HG02943 (cell line): ENCODE measurements at regions not wholly inside any gene's neighbourhood (a gene's known extent, or its start where the extent isn't known, plus 50 kb on each side); places are given as distances from the start of the nearest gene placed in this dataset.

Experiments
- ATAC-seq: cut with Tn5 transposase; IDR thresholded peaks from one replicate; pipeline ENCODE4 v1.9.1; 2021; ENCODE audit warnings: mild to moderate bottlenecking, low read depth, moderate library complexity; ENCODE audit not compliant: unreplicated experiment

GRCh38 chr10:4470231-4470835 is 355.7 kb upstream of the AKR1E2 start:
- no peak for ATAC-seq

- ATAC-seq = no peak
Measured at GRCh38 chr10:4467481-4467880, 358.5 kb upstream of the AKR1E2 start.

GRCh38 chr10:4460267-4460666 is 365.7 kb upstream of the AKR1E2 start:
- ATAC-seq = no peak

- no peak for ATAC-seq
Measured at GRCh38 chr10:4459531-4459930, 366.5 kb upstream of the AKR1E2 start.

GRCh38 chr10:4457597-4457996 is 368.4 kb upstream of the AKR1E2 start:
- no peak for ATAC-seq

- no peak for ATAC-seq
Measured at GRCh38 chr10:4456776-4457175, 369.2 kb upstream of the AKR1E2 start.

GRCh38 chr10:4456279-4456678 is 369.7 kb upstream of the AKR1E2 start:
- ATAC-seq = no peak

GRCh38 chr10:4453950-4454349 is 372.1 kb upstream of the AKR1E2 start:
- no peak for ATAC-seq

GRCh38 chr10:4453276-4453675 is 372.7 kb upstream of the AKR1E2 start:
- no peak for ATAC-seq

GRCh38 chr10:4450981-4451908 is 374.8 kb upstream of the AKR1E2 start:
- no peak for ATAC-seq

- no peak for ATAC-seq
Measured at GRCh38 chr10:4450169-4450568, 375.8 kb upstream of the AKR1E2 start.

GRCh38 chr10:4448030-4448429 is 378.0 kb upstream of the AKR1E2 start:
- ATAC-seq = no peak

- ATAC-seq = no peak
Measured at GRCh38 chr10:4443419-4443818, 382.6 kb upstream of the AKR1E2 start.

- ATAC-seq = no peak
Measured at GRCh38 chr10:4442296-4442695, 383.7 kb upstream of the AKR1E2 start.

- ATAC-seq = no peak
Measured at GRCh38 chr10:4440260-4440659, 385.7 kb upstream of the AKR1E2 start.

GRCh38 chr10:4437791-4438190 is 388.2 kb upstream of the AKR1E2 start:
- no peak for ATAC-seq

GRCh38 chr10:4437061-4437460 is 388.9 kb upstream of the AKR1E2 start:
- ATAC-seq = no peak

GRCh38 chr10:4436103-4436502 is 389.9 kb upstream of the AKR1E2 start:
- ATAC-seq = no peak

GRCh38 chr10:4434516-4435071 is 391.4 kb upstream of the AKR1E2 start:
- no peak for ATAC-seq

GRCh38 chr10:4434105-4434504 is 391.9 kb upstream of the AKR1E2 start:
- no peak for ATAC-seq

GRCh38 chr10:4431114-4431863 is 394.7 kb upstream of the AKR1E2 start:
- no peak for ATAC-seq
